GM20000 (cell line): ENCODE measurements at regions not wholly inside any gene's neighbourhood (a gene's known extent, or its start where the extent isn't known, plus 50 kb on each side); places are given as distances from the start of the nearest gene placed in this dataset.

Source experiments
- DNase-seq: peaks from one replicate; pipeline ENCODE4 v3.0.0; 2012; ENCODE audit warnings: low spot score
- TF ChIP-seq, protein P1 (sequence below): IDR thresholded peaks from 2 replicates; pipeline ENCODE4 v1.5.1; 2012; ENCODE audit warnings: mild to moderate bottlenecking, control low read depth; ENCODE audit errors: extremely low read depth, missing control alignments

GRCh38 chr2:223532712-223533111 lies 69.4 kb downstream of the SCG2 start:
- no peak for DNase-seq
- TF ChIP-seq, protein P1, sequence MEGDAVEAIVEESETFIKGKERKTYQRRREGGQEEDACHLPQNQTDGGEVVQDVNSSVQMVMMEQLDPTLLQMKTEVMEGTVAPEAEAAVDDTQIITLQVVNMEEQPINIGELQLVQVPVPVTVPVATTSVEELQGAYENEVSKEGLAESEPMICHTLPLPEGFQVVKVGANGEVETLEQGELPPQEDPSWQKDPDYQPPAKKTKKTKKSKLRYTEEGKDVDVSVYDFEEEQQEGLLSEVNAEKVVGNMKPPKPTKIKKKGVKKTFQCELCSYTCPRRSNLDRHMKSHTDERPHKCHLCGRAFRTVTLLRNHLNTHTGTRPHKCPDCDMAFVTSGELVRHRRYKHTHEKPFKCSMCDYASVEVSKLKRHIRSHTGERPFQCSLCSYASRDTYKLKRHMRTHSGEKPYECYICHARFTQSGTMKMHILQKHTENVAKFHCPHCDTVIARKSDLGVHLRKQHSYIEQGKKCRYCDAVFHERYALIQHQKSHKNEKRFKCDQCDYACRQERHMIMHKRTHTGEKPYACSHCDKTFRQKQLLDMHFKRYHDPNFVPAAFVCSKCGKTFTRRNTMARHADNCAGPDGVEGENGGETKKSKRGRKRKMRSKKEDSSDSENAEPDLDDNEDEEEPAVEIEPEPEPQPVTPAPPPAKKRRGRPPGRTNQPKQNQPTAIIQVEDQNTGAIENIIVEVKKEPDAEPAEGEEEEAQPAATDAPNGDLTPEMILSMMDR, result no peak

GRCh38 chr2:223536546-223536945 lies 65.6 kb downstream of the SCG2 start:
- TF ChIP-seq, protein P1, result no peak
- no peak for DNase-seq

GRCh38 chr2:223537115-223537514 lies 65.0 kb downstream of the SCG2 start:
- TF ChIP-seq, protein P1, result no peak
- DNase-seq, result no peak

GRCh38 chr2:223537651-223538601 lies 64.2 kb downstream of the SCG2 start:
- TF ChIP-seq, protein P1, result no peak
- no peak for DNase-seq

GRCh38 chr2:223538920-223539440 lies 63.2 kb downstream of the SCG2 start:
- DNase-seq, result no peak
- TF ChIP-seq, protein P1, result no peak

DNA sequence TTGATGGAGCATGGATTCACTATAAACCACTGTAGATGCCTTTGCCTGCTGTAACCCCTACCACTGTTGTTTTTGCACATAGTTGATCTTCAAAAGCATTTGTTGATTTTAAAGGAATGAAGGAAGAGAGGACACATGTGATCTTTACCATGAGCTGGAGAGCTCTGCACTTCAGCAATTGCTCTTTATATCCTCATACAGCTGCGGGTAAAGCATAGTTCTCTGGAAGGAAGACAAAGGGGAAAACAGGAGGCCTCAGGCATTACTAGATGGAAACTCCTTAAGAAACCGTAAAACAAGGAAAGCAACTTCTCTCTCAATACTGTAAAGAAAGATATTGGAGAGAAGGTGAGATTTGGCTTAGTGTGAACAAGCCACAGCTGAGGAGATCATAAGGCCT lies 60.6 kb downstream of the SCG2 start:
- DNase-seq, result no peak
- TF ChIP-seq, protein P1, result no peak

GRCh38 chr2:223542501-223542900 lies 59.7 kb downstream of the SCG2 start:
- TF ChIP-seq, protein P1, result no peak
- no peak for DNase-seq
